HepG2 (cell line): ENCODE measurements at regions not wholly inside any gene's neighbourhood (a gene's known extent, or its start where the extent isn't known, plus 50 kb on each side); places are given as distances from the start of the nearest gene placed in this dataset.

ENCODE experiments used
- CTCF ChIP-seq: sonication (generic); formaldehyde crosslinking; IDR thresholded peaks from 2 replicates; pipeline ENCODE4 v1.5.0; 2020; ENCODE audit warnings: mild to moderate bottlenecking, missing genetic modification reagents, moderate library complexity
- ZNF432 ChIP-seq: sonication (generic); formaldehyde crosslinking; IDR thresholded peaks from 2 replicates; pipeline ENCODE4 v1.5.0; 2020; ENCODE audit warnings: missing genetic modification reagents, mild to moderate bottlenecking, borderline replicate concordance

- TF ChIP-seq CTCF (CRISPR knock-in tag) (no peak), ZNF432 (no peak)
Observed at GRCh38 chr16:87134628-87134995, 182.6 kb downstream of the C16orf95 start.
